Nucleus accumbens (tissue), 56 donors: ENCODE measurements at regions not wholly inside any gene's neighbourhood (a gene's known extent, or its start where the extent isn't known, plus 50 kb on each side); places are given as distances from the start of the nearest gene placed in this dataset.
"Not testable (repeated sequence)": the region's sequence is repeated elsewhere in the genome, so short reads cannot be mapped to it uniquely, and the experiment has no call there.

Source experiments
- DNase-seq, 56 donors: peaks; one replicate each; lab custom pipeline; 2025; lab: John Stamatoyannopoulos, UW

DNA sequence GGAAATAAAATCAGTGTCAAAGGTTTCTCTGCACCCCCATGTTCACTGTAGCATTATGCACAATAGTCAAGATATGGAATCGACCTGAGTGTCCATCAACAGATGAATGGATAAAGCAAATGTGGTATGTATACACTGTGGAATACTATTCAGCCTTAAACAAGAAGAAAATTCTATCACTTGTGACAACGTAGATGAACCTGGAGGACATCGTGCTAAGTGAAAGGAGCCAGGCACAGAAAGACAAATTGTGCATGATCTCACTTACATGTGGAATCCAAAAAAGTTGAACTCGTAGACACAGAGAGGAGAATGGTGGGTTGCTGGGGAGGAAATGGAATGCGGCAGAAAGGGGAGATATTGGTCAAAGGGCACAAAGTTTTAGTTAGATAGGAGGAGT, 136.3 kb upstream of the ESR1 start:
- no peak for DNase-seq

DNA sequence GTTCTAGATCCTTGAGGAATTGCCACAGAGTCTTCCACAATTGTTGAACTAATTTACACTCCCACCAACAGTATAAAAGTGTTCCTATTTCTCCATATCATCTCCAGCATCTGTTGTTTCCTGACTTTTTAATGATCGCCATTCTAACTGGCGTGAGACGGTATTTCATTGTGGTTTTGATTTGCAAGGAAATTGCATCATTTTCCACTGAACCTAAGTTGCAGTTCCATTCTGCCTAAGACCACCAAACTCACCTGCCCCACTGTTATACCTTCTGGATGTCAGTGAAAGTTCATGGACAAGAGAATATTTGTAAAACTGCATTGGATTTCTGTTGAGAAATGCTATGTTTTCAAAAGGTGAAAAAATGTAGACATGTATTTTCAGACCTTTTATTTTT, 132.9 kb upstream of the ESR1 start:
- no peak for DNase-seq

DNA sequence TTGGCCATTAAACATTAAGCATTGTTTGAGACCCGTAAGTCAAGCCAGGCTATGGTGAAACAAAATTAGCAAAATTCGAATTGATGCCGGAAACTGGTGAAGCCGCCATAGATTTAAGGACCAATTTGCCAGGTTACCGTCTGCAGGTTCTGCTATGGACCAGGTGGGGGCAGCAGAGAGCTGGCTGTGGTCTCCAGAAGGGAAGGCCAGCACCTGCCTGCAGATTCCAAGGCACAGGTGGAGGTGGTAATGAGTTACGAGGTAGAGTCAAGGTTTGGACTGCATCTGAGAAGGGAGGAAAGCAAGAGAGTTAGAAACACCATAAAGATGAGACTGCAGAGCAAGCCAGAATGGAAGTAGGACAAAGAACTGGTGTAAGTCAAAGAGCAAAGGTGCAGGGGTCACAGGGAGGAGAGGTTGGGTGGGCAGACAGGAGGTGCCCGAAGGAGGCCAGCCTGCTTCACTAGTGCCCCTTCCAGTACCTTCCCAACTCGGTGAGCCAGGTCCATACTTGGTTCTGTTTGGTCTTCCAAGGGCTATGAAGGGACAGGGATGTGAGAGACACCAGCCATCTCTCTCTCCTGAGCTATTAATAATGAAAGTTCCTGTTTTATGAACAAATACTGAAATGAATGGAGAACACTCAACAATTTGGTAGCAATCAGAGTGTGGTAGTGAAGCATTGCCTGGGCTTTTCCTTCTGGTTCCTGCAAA, 131.6 kb upstream of the ESR1 start:
- peak in 1 of 56 donors; percentile 1 for DNase-seq

DNA sequence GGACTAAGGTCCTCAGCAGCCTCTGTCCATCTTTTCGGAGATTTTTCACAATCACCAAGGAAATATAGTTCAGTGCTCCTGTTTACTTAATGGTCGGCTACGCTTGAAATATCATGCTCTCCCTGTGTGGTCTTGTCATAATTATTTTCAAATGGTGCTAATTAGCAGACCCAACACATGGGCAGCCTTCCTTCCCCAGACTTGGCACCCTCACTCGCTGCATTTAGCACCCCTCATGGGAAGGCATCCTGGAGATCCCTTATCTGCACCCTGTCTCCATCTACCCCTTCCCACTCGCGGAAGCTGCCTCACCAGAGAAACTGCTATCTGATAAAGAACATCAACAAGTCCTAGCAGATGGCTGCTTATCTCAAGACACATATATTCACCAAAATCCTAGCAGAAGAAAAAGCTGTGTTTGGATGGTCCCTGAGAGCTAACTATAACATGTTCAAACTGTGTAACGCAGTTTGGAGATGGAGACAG, 131.0 kb upstream of the ESR1 start:
- DNase-seq, result no peak

DNA sequence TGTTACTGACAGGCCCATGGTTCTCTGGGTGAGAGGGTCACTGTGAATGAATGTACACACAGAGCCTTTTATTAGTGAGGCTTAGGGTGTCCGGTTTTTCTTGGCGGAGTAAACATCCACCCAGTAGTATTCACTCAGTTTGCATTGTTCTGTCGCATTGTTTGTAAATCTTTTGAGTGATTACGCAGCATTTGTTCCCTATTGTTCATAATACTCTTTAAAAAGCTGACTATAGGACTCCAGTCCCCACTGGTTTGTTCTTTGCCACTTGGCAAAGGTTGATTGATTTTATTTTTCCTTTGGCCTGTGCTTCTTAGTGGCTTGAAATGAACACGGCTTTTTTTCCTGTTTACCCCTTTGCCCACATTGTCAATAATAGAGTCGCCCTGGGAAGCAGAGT, 130.1 kb upstream of the ESR1 start:
- DNase-seq, result no peak

DNA sequence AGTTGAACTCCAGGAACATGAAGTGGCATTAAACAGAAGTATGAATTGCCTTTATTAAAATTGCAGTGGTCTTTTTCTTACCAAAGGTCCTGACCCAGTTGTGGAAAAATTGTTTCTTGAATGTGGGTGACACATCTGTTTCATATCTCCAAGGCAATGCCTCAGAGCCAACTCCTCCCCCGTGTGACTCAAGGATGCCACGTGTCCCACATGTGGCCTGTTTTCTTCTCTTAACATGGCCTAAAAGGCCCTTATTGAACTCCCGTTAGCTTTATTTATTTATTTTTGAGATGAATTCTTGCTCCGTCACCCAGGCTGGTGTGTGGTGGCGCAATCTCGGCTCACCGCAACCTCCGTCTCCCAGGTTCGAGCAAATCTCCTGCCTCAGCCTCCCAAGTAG, 128.4 kb upstream of the ESR1 start:
- no peak for DNase-seq

DNA sequence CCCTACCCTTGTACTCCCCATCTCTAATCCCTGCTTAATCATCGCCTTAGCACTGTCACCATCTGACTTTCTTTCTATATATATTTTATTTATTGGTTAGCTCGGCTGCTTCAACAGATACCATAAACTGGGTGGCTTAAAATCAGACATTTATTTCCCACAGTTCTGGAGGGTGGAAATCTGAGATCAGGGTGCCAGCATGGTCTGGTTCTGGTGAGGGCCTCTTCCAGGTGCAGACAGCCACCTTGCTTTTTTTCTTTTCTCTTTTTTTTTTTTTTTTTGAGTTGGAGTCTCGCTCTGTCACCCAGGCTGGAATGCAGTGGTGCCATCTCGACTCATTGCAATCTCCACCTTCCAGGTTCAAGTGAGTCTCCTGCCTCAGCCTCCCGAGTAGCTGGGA, 127.5 kb upstream of the ESR1 start:
- no peak for DNase-seq

DNA sequence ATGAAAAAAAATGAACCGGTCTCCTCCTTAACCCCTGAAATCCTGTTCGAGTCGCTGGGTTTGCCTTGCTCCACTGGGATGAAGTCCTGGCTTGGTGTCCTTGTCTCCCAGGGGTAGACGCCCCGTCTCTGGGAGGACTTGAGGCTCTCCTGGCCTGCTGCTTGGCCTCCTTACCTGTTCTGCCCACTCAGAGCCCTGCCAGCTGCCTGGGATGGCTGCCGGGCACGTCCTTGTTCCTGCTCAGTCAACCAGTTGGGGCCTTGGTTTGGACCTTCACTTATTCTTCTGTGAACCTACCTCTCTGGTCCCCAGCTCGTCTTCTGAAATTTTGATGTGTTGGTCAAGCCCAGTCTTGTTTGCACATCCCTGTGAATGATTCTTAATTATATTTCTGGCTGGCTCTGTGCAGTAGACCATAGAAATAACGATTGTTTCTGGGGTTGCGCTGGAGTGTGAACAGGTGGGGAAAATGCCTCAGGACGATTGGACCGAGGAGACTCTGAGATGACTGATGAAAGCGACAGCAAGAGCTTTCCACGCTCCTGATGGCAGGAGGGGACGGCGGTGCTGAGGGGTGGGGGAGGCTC, 126.5 kb upstream of the ESR1 start:
- DNase-seq, result no peak

DNA sequence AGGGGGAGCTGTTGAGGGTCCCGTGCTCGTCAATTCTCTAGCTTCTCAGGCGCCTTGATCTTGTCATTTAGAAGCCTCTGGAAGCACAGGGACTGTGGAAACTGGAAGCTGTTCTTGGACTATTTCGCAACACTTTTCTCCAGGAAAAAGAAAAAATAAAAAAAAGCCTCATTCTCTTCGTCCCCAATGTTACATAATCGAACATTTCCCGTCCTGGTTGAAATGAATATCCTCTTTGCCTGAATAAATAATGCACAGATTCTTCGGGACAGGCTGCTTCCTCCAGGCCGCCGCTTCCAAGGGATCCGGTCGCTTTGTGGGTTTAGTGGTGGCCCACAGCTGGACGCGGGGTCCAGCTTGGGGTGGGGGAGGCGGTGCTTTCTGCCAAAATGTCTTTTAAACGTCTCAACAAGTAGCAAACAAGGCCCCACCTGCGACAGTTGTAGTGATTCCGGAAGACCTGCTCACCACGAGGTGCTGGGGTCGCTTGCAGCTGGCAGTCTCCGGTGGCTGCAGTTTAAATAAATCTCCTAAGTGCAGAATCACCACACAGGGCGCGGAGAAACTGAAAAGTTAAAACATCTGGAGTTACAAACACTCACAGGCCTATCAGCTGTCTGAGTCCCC, 125.9 kb upstream of the ESR1 start:
- no peak for DNase-seq

DNA sequence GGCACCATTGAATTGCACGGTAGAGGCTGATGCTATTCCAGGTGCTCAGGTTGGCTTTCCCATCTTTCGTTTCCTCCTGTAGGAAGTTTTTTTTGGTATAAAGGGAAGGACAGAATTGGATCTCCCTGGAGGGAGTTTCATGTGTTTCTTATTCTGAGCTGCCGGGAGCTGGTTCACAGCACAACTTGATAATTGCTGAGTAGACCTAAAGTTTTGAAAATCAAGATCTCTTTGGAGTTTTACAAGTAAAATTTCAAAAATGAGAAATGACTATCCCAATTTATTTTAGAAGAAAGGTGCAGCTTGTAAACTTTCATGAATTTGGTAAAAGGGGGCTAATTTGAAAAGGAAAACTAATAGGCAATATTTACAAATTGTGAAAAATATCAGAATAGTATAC, 125.2 kb upstream of the ESR1 start:
- DNase-seq, result no peak

DNA sequence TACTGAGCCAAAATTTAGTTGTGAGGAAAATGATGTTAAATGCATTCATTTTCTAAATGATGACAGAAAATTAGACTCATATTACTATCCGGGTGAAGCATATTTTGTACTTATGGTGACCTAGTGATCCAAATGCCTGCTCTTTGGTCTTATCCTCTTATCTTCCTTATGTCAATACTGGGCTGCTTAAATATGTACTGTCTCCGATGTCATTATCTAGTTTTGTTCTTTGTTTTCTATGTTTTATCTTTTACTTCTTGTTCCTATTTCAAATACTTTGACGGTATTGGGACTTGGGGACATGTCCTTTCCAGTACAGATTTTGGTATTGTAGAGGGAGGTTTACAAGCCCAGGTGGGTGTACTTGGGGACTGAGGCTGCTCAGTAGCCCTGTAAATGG, 124.6 kb upstream of the ESR1 start:
- DNase-seq, result no peak

DNA sequence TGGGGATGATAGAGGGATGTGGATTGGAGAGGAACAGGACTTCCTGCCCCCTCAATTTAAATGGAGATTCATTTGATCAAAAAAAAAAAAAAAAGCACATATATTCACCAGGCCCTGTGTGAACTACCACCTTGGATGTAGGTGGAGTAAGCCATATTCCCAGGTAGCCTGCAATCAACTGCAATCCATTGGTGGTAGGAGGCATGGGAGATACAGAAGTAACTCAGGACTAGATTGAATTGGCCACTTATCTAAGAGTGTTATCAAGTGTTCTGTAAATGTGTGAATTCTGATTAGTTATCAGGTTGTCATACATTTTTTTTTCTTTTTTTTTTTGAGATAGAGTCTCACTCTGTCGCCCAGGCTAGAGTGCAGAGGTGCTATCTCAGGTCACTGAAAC, 124.1 kb upstream of the ESR1 start:
- DNase-seq, result no peak

DNA sequence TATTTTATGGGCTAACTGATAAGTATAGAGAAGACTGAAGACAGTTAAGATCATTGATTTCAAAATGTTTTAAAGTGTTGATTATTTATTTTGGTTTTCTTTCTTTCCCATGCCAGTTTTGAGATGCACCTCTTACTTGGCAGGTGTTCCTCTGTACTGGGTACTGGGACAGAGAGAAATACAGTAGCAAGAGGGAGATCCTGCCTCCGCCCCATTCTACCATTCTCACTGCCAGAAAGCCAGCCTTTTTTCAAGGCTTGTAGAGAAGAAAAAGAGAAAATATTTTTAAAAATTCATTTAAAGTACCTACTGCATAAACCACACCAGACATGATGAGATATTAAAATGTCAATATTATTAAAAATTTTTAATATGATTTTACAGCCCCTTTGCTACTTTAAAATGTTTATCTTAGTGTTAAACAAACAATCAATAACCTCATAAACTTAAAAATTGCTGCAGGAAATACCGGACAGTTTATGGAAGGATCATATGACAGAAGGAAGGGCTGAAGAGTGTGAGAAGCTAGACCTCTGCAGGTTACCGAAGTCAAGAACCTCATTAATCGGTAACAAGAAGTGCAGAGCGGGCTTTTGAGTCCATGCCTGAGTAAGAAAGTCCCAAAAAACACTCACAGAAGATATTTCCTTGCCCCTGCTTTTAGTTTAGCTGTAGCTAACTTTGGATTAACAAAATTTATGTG, 117.8 kb upstream of the ESR1 start:
- DNase-seq, result no peak

DNA sequence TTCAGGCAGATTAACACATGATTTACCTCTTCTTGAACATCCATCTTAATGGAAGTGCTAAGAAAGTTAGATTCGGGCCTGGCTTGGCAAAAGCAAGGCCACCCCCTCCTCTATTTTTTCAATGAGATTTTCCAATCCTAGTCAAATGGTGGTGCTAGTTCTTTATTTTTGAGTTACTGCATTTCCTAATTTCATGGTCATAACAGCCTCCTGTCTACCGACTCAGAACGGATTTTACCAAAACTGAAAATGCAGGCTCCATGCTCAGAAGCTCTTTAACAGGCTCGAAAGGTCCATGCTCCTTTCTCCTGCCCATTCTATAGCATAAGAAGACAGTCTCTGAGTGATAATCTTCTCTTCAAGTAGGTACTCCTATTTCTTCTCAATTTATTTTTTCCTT, 117.2 kb upstream of the ESR1 start:
- no peak for DNase-seq

DNA sequence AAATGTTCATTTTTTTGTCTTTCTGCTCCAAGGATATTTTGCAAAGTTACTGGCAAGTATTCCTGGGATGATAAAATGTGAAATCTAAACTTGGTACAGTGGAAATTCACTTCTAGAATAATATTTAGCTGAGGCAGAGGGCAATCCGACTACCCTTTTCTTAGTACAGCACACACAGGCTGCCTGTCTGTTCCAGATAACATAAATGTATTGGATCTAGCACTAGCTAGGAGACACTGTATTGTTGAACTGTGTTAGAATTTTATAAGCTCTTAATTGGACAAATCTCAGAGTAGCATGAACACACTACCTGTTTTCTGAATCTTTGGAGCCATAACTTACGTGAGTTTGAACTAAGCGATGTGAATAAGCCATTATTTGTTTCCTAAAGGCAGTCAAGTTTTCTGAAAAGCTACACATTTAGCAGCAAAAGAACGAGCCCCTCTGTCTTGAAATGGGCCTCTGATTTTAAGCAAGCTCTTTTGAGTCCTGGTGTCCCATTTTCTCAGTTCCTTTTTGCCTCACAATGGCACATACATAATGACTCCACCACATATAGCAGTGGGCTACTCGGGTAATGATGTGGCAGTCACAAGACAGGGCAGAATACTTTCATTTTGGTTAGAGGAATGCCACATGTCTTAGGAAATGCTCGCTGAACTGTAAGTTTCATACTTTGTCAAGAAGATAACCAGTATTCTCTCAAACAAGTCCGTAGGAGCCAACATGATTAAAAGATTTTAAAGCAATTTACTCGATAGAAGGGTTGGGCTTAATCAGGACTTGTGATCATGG, 116.5 kb upstream of the ESR1 start:
- peak in 2 of 56 donors; percentile 2 to 9 for DNase-seq

DNA sequence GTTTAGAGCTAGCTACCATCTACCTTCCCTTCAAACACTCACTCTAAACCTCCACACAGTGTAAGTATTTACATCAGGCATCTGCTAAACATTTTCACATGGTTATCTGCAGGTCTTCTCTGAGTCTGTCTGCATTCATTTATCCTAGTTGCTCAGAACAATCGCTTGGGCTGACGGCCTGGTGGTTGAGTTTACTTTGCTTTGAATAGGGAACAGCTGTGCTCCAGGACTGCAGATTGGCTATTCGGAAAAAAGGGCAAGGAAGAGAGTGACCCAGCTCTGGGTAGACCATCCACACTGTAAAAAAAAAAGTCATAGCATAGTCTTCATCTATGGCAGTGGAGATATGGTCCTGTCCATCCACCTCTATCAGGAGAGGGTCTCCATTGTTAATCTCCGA, 115.3 kb upstream of the ESR1 start:
- DNase-seq, result no peak

DNA sequence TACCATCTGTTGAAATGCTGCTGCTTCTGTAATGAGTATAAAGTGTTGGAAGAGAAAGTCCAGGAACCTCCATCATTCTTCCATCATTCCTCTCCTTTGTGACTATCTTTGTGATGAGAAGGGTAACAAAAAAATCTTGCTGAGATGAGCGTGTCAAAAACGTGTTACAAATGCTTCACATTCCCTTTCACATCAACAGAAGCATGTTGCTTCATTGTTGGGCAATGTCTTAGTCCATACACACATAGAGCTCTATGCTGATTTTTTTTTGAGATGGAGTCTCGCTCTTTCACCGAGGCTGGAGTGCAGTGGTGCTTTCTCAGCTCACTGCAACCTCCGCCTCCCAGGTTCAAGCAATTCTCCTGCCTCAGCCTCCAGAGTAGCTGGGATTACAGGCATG, 114.1 kb upstream of the ESR1 start:
- DNase-seq, result no peak

DNA sequence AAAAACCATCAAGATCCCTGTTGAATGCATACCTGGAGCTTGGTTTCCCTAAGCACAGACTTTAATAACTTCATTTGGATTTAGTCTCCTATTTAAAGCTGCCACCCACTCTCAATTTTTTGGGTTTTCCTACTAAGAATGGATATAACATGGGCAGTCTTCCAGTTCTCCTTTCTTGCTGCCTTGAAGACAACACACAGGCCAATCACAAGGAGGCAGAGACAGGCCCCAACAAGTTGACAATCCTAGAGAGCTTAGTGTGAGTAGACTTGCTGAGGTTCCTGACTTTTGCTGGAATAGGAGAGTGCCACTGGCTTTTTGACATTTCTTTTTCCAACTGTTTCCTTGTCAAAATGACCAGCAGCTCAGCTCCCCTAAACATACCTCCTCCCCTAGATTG, 112.3 kb upstream of the ESR1 start:
- DNase-seq, result no peak

DNA sequence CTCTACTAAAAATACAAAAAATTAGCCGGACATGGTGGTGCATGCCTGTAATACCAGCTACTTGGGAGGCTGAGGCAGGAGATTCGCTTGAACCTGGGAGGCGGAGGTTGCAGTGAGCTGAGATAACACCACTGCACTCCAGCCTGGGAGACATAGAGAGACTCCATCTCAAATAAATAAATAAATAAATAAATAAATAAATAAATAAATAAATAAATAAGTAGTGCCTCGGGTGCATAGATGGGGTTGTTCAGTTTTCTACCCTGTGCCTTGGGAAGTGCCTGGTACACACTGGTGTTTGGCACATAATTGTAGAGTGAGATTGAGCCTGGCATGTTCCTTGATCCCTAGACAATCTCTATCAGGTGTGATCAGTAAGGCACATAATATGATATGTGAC, 111.2 kb upstream of the ESR1 start:
- not testable (repeated sequence) for DNase-seq

DNA sequence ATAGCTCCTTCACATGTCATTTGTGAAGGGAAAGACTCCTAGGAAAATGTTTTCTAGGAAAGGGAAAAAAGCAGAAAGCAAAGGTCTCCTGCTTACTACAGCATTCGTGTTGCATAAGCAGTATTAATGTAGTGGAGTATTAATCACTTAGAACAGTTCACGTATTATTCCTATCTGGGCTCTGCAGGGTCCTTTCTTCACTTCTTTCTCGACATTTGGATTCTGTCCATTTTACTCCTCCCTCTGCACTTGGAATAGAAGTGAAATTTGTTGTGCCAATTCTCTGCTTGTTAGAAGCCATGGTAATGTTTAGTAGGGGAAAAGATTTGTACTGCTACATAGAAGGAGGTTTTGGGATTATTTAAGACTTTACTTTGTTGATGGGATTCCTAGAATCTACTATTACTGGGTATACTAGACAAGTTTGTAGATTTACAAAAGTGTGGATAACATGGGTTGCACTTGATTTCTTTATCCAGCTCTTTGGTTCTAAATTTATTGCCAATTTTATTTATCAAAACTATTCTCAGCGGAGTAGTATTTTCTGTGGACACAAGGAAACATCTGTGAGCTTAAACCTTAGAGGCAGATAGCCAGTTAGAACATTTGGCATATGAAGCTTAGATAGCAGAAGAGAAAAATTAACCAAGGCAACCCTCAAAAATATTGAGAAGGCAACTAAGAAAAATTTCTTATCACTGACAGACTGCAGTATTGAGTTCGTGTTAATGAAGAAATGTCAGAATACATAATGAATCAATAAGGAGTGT, 108.4 kb upstream of the ESR1 start:
- DNase-seq, result no peak
